HEK293 (cell line): ENCODE measurements at regions not wholly inside any gene's neighbourhood (a gene's known extent, or its start where the extent isn't known, plus 50 kb on each side); places are given as distances from the start of the nearest gene placed in this dataset.

ENCODE experiments used
- YY1 ChIP-seq: fragments of 450-650 bp; formaldehyde crosslinking; IDR thresholded peaks from 2 replicates; pipeline ENCODE4 v1.5.1; 2018; ENCODE audit warnings: missing biosample characterization, missing genetic modification characterization
- ZBTB20 ChIP-seq: fragments of 450-650 bp; formaldehyde crosslinking; IDR thresholded peaks from 2 replicates; pipeline ENCODE4 v1.5.1; 2016; ENCODE audit warnings: missing biosample characterization, missing genetic modification characterization
- ZNF121 ChIP-seq: fragments of 450-650 bp; formaldehyde crosslinking; IDR thresholded peaks from 2 replicates; pipeline ENCODE4 v1.5.1; 2016; ENCODE audit warnings: missing biosample characterization, missing genetic modification characterization
- ZNF138 ChIP-seq: fragments of 450-650 bp; formaldehyde crosslinking; IDR thresholded peaks from 2 replicates; pipeline ENCODE4 v1.5.1; 2016; ENCODE audit warnings: missing biosample characterization, missing genetic modification characterization, borderline replicate concordance
- TF ChIP-seq, protein P1 (sequence below): fragments of 450-650 bp; formaldehyde crosslinking; IDR thresholded peaks from 2 replicates; pipeline ENCODE4 v1.5.0; 2017; ENCODE audit warnings: missing biosample characterization, missing genetic modification characterization, borderline replicate concordance
- TF ChIP-seq, protein P2 (sequence below): fragments of 450-650 bp; formaldehyde crosslinking; IDR thresholded peaks from 2 replicates; pipeline ENCODE4 v1.5.1; 2016; ENCODE audit warnings: missing biosample characterization, missing genetic modification characterization

- TF ChIP-seq ZNF121 (tag by site-specific recombination) (no peak), YY1 (tag by site-specific recombination) (no peak), ZNF138 (no peak), ZBTB20 (tag by site-specific recombination) (no peak)
- TF ChIP-seq, protein P1, sequence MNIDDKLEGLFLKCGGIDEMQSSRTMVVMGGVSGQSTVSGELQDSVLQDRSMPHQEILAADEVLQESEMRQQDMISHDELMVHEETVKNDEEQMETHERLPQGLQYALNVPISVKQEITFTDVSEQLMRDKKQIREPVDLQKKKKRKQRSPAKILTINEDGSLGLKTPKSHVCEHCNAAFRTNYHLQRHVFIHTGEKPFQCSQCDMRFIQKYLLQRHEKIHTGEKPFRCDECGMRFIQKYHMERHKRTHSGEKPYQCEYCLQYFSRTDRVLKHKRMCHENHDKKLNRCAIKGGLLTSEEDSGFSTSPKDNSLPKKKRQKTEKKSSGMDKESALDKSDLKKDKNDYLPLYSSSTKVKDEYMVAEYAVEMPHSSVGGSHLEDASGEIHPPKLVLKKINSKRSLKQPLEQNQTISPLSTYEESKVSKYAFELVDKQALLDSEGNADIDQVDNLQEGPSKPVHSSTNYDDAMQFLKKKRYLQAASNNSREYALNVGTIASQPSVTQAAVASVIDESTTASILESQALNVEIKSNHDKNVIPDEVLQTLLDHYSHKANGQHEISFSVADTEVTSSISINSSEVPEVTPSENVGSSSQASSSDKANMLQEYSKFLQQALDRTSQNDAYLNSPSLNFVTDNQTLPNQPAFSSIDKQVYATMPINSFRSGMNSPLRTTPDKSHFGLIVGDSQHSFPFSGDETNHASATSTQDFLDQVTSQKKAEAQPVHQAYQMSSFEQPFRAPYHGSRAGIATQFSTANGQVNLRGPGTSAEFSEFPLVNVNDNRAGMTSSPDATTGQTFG, result no peak
- TF ChIP-seq, protein P2, sequence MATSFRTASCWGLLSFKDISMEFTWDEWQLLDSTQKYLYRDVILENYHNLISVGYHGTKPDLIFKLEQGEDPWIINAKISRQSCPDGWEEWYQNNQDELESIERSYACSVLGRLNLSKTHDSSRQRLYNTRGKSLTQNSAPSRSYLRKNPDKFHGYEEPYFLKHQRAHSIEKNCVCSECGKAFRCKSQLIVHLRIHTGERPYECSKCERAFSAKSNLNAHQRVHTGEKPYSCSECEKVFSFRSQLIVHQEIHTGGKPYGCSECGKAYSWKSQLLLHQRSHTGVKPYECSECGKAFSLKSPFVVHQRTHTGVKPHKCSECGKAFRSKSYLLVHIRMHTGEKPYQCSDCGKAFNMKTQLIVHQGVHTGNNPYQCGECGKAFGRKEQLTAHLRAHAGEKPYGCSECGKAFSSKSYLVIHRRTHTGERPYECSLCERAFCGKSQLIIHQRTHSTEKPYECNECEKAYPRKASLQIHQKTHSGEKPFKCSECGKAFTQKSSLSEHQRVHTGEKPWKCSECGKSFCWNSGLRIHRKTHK (tag by site-specific recombination), result no peak
Measured at GRCh38 chr2:30040147-30040546, 106.7 kb upstream of the YPEL5 start.
